GM18907 (cell line): ENCODE measurements at regions not wholly inside any gene's neighbourhood (a gene's known extent, or its start where the extent isn't known, plus 50 kb on each side); places are given as distances from the start of the nearest gene placed in this dataset.
"Not testable (repeated sequence)": the region's sequence is repeated elsewhere in the genome, so short reads cannot be mapped to it uniquely, and the experiment has no call there.

Experiments
- ATAC-seq: cut with Tn5 transposase; IDR thresholded peaks from one replicate; pipeline ENCODE4 v1.9.1; 2021; ENCODE audit warnings: mild to moderate bottlenecking, moderate library complexity; ENCODE audit not compliant: unreplicated experiment

GRCh38 chr1:176396604-176397395 is 66.2 kb upstream of the PAPPA2 start:
- ATAC-seq = not testable (repeated sequence)

GRCh38 chr1:176391621-176392020 is 71.4 kb upstream of the PAPPA2 start:
- ATAC-seq = no peak

GRCh38 chr1:176384841-176385240 is 78.1 kb upstream of the PAPPA2 start:
- ATAC-seq = no peak

GRCh38 chr1:176382163-176382562 is 80.8 kb upstream of the PAPPA2 start:
- ATAC-seq = no peak

- ATAC-seq = peak; percentile 41
Measured at GRCh38 chr1:176379626-176380339, 83.2 kb upstream of the PAPPA2 start.

GRCh38 chr1:176374967-176375569 is 87.9 kb upstream of the PAPPA2 start:
- ATAC-seq = peak; percentile 92

- ATAC-seq = no peak
Measured at GRCh38 chr1:176364236-176364905, 98.6 kb upstream of the PAPPA2 start.

GRCh38 chr1:176349135-176349715 is 113.8 kb upstream of the PAPPA2 start:
- not testable (repeated sequence) for ATAC-seq

GRCh38 chr1:176341656-176342055 is 121.3 kb upstream of the PAPPA2 start:
- ATAC-seq = no peak

- ATAC-seq = no peak
Measured at GRCh38 chr1:176338877-176339276, 124.1 kb upstream of the PAPPA2 start.

GRCh38 chr1:176330782-176331181 is 123.7 kb upstream of the COP1 start:
- no peak for ATAC-seq

GRCh38 chr1:176325664-176326063 is 118.6 kb upstream of the COP1 start:
- ATAC-seq = no peak

GRCh38 chr1:176323472-176323871 is 116.4 kb upstream of the COP1 start:
- no peak for ATAC-seq

- ATAC-seq = peak; percentile 95
Measured at GRCh38 chr1:176315519-176316220, 108.6 kb upstream of the COP1 start.

- ATAC-seq = not testable (repeated sequence)
Measured at GRCh38 chr1:176296602-176297001, 89.5 kb upstream of the COP1 start.

GRCh38 chr1:176285996-176286395 is 78.9 kb upstream of the COP1 start:
- ATAC-seq = no peak

- no peak for ATAC-seq
Measured at GRCh38 chr1:176271572-176271971, 64.5 kb upstream of the COP1 start.
